HL-60 (cell line): ENCODE measurements at regions not wholly inside any gene's neighbourhood (a gene's known extent, or its start where the extent isn't known, plus 50 kb on each side); places are given as distances from the start of the nearest gene placed in this dataset.

Experiments used
- CTCF ChIP-seq: IDR thresholded peaks from one replicate; pipeline ENCODE4 v1.5.1; 2011; ENCODE audit warnings: low read length, control low read depth, inconsistent platforms; ENCODE audit not compliant: insufficient read depth
- GABPA ChIP-seq: IDR thresholded peaks from 2 replicates; pipeline ENCODE4 v1.6.1; 2012; ENCODE audit warnings: low read depth
- POLR2AphosphoS5 ChIP-seq: IDR thresholded peaks from 2 replicates; pipeline ENCODE4 v1.6.1; 2012; ENCODE audit warnings: low read depth
- REST ChIP-seq: IDR thresholded peaks from 2 replicates; pipeline ENCODE4 v1.6.1; 2012; ENCODE audit warnings: low read depth; ENCODE audit not compliant: insufficient replicate concordance
- SPI1 ChIP-seq: IDR thresholded peaks from 2 replicates; pipeline ENCODE4 v1.6.1; 2012; ENCODE audit warnings: low read depth, mild to moderate bottlenecking, borderline replicate concordance

DNA sequence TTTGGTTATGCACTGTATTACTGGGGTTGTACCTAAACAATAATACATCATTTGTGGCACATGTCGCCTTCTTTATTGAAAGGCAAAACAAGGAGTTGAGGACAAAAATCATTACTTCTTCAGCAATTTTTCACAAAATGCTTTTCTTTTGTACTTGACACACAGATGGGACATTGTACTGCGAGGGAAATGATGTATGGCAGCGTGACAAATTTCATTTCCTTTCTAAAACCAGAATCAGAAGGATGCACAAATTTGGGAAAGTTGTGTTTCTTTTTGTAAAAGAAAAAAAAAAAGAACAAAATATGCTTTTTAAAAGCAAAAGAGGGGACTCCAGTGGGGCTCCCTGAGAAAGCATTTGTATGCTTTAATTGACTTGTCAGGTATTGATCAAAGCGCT is 394.0 kb upstream of the SLC35B3 start:
- TF ChIP-seq CTCF: no peak
- TF ChIP-seq POLR2AphosphoS5: no peak
- no peak for TF ChIP-seq REST
- no peak for TF ChIP-seq GABPA
- no peak for TF ChIP-seq SPI1
